ENCODE measurements at regions not wholly inside any gene's neighbourhood (a gene's known extent, or its start where the extent isn't known, plus 50 kb on each side); places are given as distances from the start of the nearest gene placed in this dataset.

- no peaks in the 10 kb centered on the region for H3K9me3 Mint-ChIP-seq
- DNase-seq (ENCODE audit: low spot score in 2 of 2) (no peak), ATAC-seq (no peak)
- no peak overlapping the region for H3K27ac Mint-ChIP-seq
- H3K36me3 Mint-ChIP-seq, result no peaks in the 10 kb centered on the region
These were observed 245.7 kb downstream of the FAM43A start for GRCh38 chr3:194931347-194931746.

GRCh38 chr3:194931865-194932264 is 246.2 kb downstream of the FAM43A start:
- ATAC-seq, result no peak
- no peak for DNase-seq (ENCODE audit: low spot score in 2 of 2)
- Mint-ChIP-seq H3K36me3 (no peaks in the 10 kb centered on the region), H3K9me3 (no peaks in the 10 kb centered on the region), H3K27ac (no peak overlapping the region)

- ATAC-seq (no peak), DNase-seq (ENCODE audit: low spot score in 2 of 2) (no peak)
- no peaks in the 10 kb centered on the region for H3K36me3 Mint-ChIP-seq
- no peaks in the 10 kb centered on the region for H3K9me3 Mint-ChIP-seq
- no peak overlapping the region for H3K27ac Mint-ChIP-seq
These were observed 247.8 kb downstream of the FAM43A start for GRCh38 chr3:194933465-194933864.

- H3K27ac Mint-ChIP-seq, result no peak overlapping the region
- DNase-seq (ENCODE audit: low spot score in 2 of 2) (no peak), ATAC-seq (no peak)
- H3K36me3 Mint-ChIP-seq, result no peaks in the 10 kb centered on the region
- H3K9me3 Mint-ChIP-seq, result no peaks in the 10 kb centered on the region
These were observed 249.4 kb downstream of the FAM43A start for GRCh38 chr3:194935061-194935460.

- Mint-ChIP-seq H3K27ac (no peak overlapping the region), H3K36me3 (no peaks in the 10 kb centered on the region), H3K9me3 (no peaks in the 10 kb centered on the region)
- DNase-seq (ENCODE audit: low spot score in 2 of 2) (no peak), ATAC-seq (no peak)
These were observed 250.2 kb downstream of the FAM43A start for GRCh38 chr3:194935632-194936470.

GRCh38 chr3:194936659-194937058 is 251.0 kb downstream of the FAM43A start:
- no peaks in the 10 kb centered on the region for H3K9me3 Mint-ChIP-seq
- no peak for ATAC-seq
- no peak overlapping the region for H3K27ac Mint-ChIP-seq

GRCh38 chr3:194937144-194937543 is 251.5 kb downstream of the FAM43A start:
- ATAC-seq, result no peak
- DNase-seq (ENCODE audit: low spot score in 2 of 2), result no peak
- Mint-ChIP-seq H3K9me3 (no peaks in the 10 kb centered on the region), H3K36me3 (no peaks in the 10 kb centered on the region), H3K27ac (no peak overlapping the region)

More at GRCh38 chr3:194936659-194937058, 251.0 kb downstream of the FAM43A start:
- no peak for DNase-seq (ENCODE audit: low spot score in 2 of 2)
- no peaks in the 10 kb centered on the region for H3K36me3 Mint-ChIP-seq

- Mint-ChIP-seq H3K27ac (no peak overlapping the region), H3K9me3 (no peaks in the 10 kb centered on the region), H3K36me3 (no peaks in the 10 kb centered on the region)
- DNase-seq (ENCODE audit: low spot score in 2 of 2), result no peak
- ATAC-seq, result no peak
These were observed 252.2 kb downstream of the FAM43A start for GRCh38 chr3:194937882-194938321.

GRCh38 chr3:194938845-194939531 is 253.3 kb downstream of the FAM43A start:
- H3K36me3 Mint-ChIP-seq, result no peaks in the 10 kb centered on the region
- DNase-seq (ENCODE audit: low spot score in 2 of 2) (no peak), ATAC-seq (no peak)
- no peaks in the 10 kb centered on the region for H3K9me3 Mint-ChIP-seq
- H3K27ac Mint-ChIP-seq, result no peak overlapping the region

GRCh38 chr3:194939532-194939909 is 253.8 kb downstream of the FAM43A start:
- Mint-ChIP-seq H3K27ac (no peak overlapping the region), H3K9me3 (no peaks in the 10 kb centered on the region), H3K36me3 (no peaks in the 10 kb centered on the region)
- ATAC-seq (no peak), DNase-seq (ENCODE audit: low spot score in 2 of 2) (no peak)

GRCh38 chr3:194939949-194940770 is 254.5 kb downstream of the FAM43A start:
- Mint-ChIP-seq H3K36me3 (no peaks in the 10 kb centered on the region), H3K9me3 (no peaks in the 10 kb centered on the region), H3K27ac (no peak overlapping the region)
- DNase-seq (ENCODE audit: low spot score in 2 of 2), result no peak
- no peak for ATAC-seq

- ATAC-seq (no peak), DNase-seq (ENCODE audit: low spot score in 2 of 2) (no peak)
- H3K36me3 Mint-ChIP-seq, result no peaks in the 10 kb centered on the region
- H3K9me3 Mint-ChIP-seq, result no peaks in the 10 kb centered on the region
- H3K27ac Mint-ChIP-seq, result no peak overlapping the region
These were observed 255.8 kb downstream of the FAM43A start for GRCh38 chr3:194941360-194941955.

GRCh38 chr3:194941956-194942511 is 256.4 kb downstream of the FAM43A start:
- no peaks in the 10 kb centered on the region for H3K9me3 Mint-ChIP-seq
- ATAC-seq, result no peak
- H3K36me3 Mint-ChIP-seq, result no peaks in the 10 kb centered on the region
- no peak for DNase-seq (ENCODE audit: low spot score in 2 of 2)
- no peak overlapping the region for H3K27ac Mint-ChIP-seq

GRCh38 chr3:194944526-194944925 is 258.8 kb downstream of the FAM43A start:
- Mint-ChIP-seq H3K36me3 (peaks cover 0 to 5% of the 10 kb centered on the region in 2 donors), H3K9me3 (peaks cover 0 to 9% of the 10 kb centered on the region in 2 donors), H3K27ac (no peak overlapping the region)
- DNase-seq (ENCODE audit: low spot score in 2 of 2) (no peak), ATAC-seq (no peak)

GRCh38 chr3:194945508-194945907 is 259.8 kb downstream of the FAM43A start:
- no peak for ATAC-seq

GRCh38 chr3:194946091-194946490 is 260.4 kb downstream of the FAM43A start:
- Mint-ChIP-seq H3K36me3 (peaks cover 0 to 5% of the 10 kb centered on the region in 2 donors), H3K27ac (no peak overlapping the region), H3K9me3 (peaks cover 0 to 9% of the 10 kb centered on the region in 2 donors)
- DNase-seq (ENCODE audit: low spot score in 2 of 2) (no peak), ATAC-seq (no peak)

More at GRCh38 chr3:194945508-194945907, 259.8 kb downstream of the FAM43A start:
- peaks cover 0 to 5% of the 10 kb centered on the region in 2 donors for H3K36me3 Mint-ChIP-seq
- H3K27ac Mint-ChIP-seq, result no peak overlapping the region
- no peak for DNase-seq (ENCODE audit: low spot score in 2 of 2)
- H3K9me3 Mint-ChIP-seq, result peaks cover 0 to 9% of the 10 kb centered on the region in 2 donors

Measured in activated naive CD4-positive, alpha-beta T cell treated with anti-CD3 and anti-CD28 coated beads, Interleukin-2, amount 50 U/mL, for 72 hours (primary cell).